VCaP (cell line): ENCODE measurements at regions not wholly inside any gene's neighbourhood (a gene's known extent, or its start where the extent isn't known, plus 50 kb on each side); places are given as distances from the start of the nearest gene placed in this dataset.

Experiments used
- H3K27ac ChIP-seq: fragments of 450-650 bp; 2 replicates; pipeline ENCODE4 v1.5.1; 2017
- CTCF ChIP-seq: fragments of 450-650 bp; conservative IDR thresholded peaks from 2 replicates; pipeline ENCODE4 v1.5.1; 2017; ENCODE audit warnings: mild to moderate bottlenecking, moderate library complexity

DNA sequence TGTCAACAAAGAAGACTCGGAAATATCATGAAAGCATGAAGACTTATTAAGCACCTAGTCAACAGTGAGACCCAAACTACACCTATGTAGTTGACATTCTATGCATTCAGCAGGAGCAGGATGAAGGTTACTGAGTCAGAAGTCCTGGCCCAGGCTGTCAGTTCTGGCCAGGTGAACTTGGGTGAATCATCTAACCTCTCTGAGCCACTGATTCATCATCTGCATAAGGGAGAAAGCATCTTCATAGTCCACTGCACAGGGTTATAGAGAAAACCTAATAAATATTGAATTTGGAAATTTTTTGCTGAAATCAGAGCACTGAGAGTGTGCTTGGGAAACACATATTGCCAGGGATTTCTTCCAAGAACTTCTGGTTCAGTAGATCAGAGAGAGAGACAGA is 296.0 kb upstream of the SFRP2 start:
- no peak overlapping the region for H3K27ac ChIP-seq
- TF ChIP-seq CTCF, result no peak

DNA sequence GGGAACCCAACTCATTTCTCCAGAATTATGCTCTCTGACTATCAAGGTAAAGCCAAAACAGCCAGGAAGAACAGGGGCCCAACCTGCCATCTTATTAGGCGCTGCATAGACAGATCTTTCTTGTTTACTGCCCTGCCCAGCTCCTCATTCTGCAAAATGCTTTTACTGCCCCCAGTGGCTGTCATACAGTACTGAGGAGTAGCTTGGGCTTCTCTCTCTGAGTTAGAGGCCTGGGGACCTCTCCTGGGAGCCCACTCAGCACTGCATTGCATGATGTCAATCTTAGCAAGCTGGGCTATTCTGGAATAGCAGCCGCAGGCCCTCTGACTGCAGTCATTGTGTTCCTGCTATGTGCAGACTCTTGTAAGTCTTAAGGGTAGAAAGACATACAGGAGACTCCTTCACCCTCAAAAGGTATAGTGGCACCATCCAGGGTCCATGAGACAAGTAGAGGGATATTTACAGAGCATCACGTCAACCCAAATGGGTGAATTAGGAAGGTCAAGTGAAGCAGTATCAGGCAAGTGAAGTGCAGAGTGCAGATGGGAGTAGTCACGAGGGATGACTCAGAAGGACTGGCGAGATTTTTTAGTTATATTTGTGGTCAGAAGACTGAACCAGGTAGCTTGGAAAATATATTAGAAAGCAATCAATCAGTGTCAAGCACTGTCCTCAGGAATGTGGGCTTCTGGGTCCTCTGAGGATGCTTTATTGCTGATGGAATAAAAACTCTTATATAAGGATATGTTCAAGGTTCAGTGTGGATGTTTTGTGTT is 294.1 kb upstream of the SFRP2 start:
- TF ChIP-seq CTCF, result peak; percentile 57
- no peak overlapping the region for H3K27ac ChIP-seq

GRCh38 chr4:154081391-154081790 is 292.5 kb upstream of the SFRP2 start:
- no peak overlapping the region for H3K27ac ChIP-seq
- no peak for TF ChIP-seq CTCF

GRCh38 chr4:154078504-154079350 is 289.8 kb upstream of the SFRP2 start:
- H3K27ac ChIP-seq, result no peak overlapping the region
- TF ChIP-seq CTCF, result no peak

GRCh38 chr4:154076921-154077320 is 288.0 kb upstream of the SFRP2 start:
- TF ChIP-seq CTCF, result no peak

DNA sequence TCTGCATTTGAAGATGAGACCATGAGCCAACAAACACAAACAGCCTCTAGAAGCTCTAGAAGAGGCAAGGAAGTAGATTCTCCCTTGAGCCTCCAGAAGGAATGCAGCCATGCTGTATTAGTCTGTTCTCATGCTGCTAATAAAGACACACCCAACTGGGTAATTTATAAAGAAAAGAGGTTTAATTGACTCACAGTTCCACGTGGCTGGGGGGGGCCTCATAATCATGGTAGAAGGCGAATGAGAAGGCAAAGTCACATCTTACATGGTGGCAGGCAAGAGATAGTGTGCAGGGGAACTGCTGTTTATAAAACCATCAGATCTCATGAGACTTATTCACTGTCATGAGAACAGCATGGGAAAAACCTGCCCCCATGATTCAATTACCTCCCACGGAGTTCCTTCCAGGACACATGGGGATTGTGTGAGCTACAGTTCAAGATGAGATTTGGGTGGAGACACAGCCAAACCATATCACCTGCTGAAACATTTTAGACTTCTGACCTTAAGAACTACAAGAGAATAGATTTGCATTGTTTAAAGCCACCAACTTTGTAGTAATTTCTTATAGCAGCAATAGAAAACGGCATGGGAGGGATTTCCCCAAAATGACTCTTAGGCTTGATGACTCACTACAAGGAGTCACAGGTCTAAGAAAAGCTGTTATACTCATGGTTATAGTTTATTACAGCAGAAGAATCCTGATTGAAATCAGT is 284.4 kb upstream of the SFRP2 start:
- TF ChIP-seq CTCF, result no peak
- no peak overlapping the region for H3K27ac ChIP-seq

More at GRCh38 chr4:154076921-154077320, 288.0 kb upstream of the SFRP2 start:
- H3K27ac ChIP-seq, result no peak overlapping the region

DNA sequence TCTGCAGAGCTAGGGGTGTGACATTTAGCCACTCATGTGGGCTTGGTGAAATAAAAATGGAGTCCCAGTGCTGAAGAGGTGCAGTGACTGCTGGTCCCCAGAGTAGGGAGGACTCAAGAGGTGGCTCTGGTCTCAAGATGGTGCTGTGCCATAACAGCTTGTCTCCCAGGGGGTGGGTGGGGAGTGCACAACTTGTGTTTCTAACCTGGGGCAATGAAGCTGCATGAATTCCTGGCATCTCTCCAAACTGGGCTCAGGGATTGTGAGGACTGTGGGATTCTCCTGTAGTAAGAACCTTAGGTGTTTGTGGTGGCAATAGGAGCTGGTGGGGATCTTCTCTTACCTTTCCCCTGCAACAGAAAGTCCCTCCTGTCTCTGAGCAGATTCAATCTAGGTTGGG is 278.9 kb upstream of the SFRP2 start:
- no peak for TF ChIP-seq CTCF
- H3K27ac ChIP-seq, result no peak overlapping the region
